ENCODE measurements at regions not wholly inside any gene's neighbourhood (a gene's known extent, or its start where the extent isn't known, plus 50 kb on each side); places are given as distances from the start of the nearest gene placed in this dataset.

DNA sequence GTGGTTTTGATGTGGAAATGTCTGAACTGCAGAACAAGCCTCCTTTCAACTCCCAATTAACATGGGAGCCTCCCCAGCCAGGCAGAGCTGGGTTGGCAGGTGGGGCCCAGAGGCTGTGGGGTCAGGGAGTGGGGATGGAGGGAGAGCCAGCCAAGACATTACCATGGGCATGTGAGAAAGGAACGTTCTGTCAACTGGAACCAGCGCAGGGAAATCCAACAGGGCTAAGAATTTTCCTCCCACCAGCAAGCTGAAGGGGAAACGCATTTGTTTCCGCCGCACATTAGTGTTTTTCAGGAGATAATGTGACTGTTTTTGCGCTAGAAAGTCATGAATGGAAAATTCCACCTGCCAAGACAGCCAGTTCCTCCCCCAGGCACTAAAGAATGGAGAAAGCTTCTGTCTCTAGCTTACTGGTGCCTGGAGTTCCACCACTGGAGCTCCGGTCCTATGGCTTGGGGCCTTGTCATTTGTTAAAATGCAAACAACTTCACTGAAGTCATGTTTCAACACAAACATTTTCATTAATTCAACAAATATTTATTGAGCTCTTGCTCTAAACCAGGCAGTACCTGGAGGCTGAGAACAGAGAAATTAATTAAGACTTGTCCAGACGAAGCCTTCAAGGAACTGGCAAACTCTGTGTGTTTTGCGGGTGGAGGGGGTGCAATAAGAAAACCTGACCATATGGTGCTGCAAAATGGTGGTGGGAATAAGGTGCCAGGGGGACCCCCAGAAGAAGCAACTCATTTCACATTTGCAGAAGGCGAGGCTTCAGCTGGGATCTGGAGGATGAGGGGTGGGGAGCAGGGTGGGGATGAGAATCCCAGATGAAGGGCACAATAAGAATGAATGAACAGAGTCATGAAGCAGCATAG is 305.1 kb downstream of the MATN1 start:
- Histone ChIP-seq H3K9me3 (no peaks in the 10 kb centered on the region), H3K27ac (no peak overlapping the region), H3K4me3 (no peak overlapping the region), H3K27me3 (no peaks in the 10 kb centered on the region), H3K36me3 (no peaks in the 10 kb centered on the region), H3K4me1 (no peaks in the 10 kb centered on the region)
- peak in 1 of 2 donors; percentile 1 for DNase-seq (ENCODE audit: low spot score in 2 of 2)
- TF ChIP-seq CTCF (IDR thresholded peaks at IDR 0.05) = no peak
- 83% methylated on average over 10 of the region's 10 CpGs for WGBS, 2 donors

DNA sequence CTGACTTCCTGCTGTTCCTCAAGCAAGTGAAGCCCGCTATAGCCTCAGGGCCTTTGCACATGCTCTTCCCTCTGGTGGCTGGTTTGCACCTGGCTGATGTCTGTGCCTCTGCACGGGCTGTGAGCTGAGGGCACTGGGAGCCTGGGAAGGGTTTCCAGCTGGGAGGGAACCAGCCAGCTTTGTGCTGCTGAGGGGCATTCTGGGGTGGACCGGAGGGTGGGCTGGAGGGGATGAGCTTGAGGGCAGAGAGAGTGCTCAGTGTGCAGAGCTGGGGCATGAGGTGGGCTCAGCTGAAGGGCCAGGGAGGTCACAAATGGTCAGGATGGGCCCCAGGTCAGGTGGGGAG is 305.7 kb downstream of the MATN1 start:
- H3K4me1 ChIP-seq = no peaks in the 10 kb centered on the region
- no peak overlapping the region for H3K4me3 ChIP-seq
- TF ChIP-seq POLR2A (IDR thresholded peaks at IDR 0.05) (no peak), CTCF (IDR thresholded peaks at IDR 0.05) (no peak), EP300 (IDR thresholded peaks at IDR 0.05) (no peak)
- no peaks in the 10 kb centered on the region for H3K9me3 ChIP-seq
- WGBS, 2 donors = 82 to 87% methylated on average over 3 of the region's 3 CpGs
- H3K36me3 ChIP-seq = no peaks in the 10 kb centered on the region
- H3K27ac ChIP-seq = no peak overlapping the region
- H3K27me3 ChIP-seq = no peaks in the 10 kb centered on the region
- DNase-seq (ENCODE audit: low spot score in 2 of 2) = peak in 1 of 2 donors; percentile 1

- DNase-seq (ENCODE audit: low spot score in 2 of 2) = peak in 1 of 2 donors; percentile 1
- Histone ChIP-seq H3K27me3 (no peaks in the 10 kb centered on the region), H3K36me3 (no peaks in the 10 kb centered on the region), H3K4me1 (no peaks in the 10 kb centered on the region), H3K4me3 (no peak overlapping the region), H3K27ac (no peak overlapping the region), H3K9me3 (no peaks in the 10 kb centered on the region)
- TF ChIP-seq EP300 (IDR thresholded peaks at IDR 0.05) (no peak), CTCF (IDR thresholded peaks at IDR 0.05) (no peak), POLR2A (IDR thresholded peaks at IDR 0.05) (no peak)
- 77 to 93% methylated on average over 11 of the region's 11 CpGs for WGBS, 2 donors
Measured at GRCh38 chr1:30417001-30417700, 306.2 kb downstream of the MATN1 start.

GRCh38 chr1:30416221-30416820 is 307.1 kb downstream of the MATN1 start:
- DNase-seq (ENCODE audit: low spot score in 2 of 2) = peak in 1 of 2 donors; percentile 0
- WGBS, 2 donors = 72 to 85% methylated on average over 6 of the region's 6 CpGs
- Histone ChIP-seq H3K36me3 (no peaks in the 10 kb centered on the region), H3K4me1 (no peaks in the 10 kb centered on the region), H3K4me3 (no peak overlapping the region), H3K9me3 (no peaks in the 10 kb centered on the region), H3K27me3 (no peaks in the 10 kb centered on the region), H3K27ac (no peak overlapping the region)
- TF ChIP-seq EP300 (IDR thresholded peaks at IDR 0.05) (no peak), CTCF (IDR thresholded peaks at IDR 0.05) (no peak), POLR2A (IDR thresholded peaks at IDR 0.05) (no peak)
